ENCODE measurements at regions not wholly inside any gene's neighbourhood (a gene's known extent, or its start where the extent isn't known, plus 50 kb on each side); places are given as distances from the start of the nearest gene placed in this dataset.

GRCh38 chr5:71925608-71926091 lies 181.6 kb upstream of the MAP1B start:
- TF ChIP-seq CTCF (IDR thresholded peaks at IDR 0.05) (no peak), POLR2A (IDR thresholded peaks at IDR 0.05) (no peak)
